Astrocyte of the cerebellum (primary cell): ENCODE measurements at regions not wholly inside any gene's neighbourhood (a gene's known extent, or its start where the extent isn't known, plus 50 kb on each side); places are given as distances from the start of the nearest gene placed in this dataset.
"Not testable (repeated sequence)": the region's sequence is repeated elsewhere in the genome, so short reads cannot be mapped to it uniquely, and the experiment has no call there.

ENCODE experiments used
- DNase-seq: peaks from one replicate; pipeline ENCODE4 v3.0.0-alpha.2; 2011; ENCODE audit warnings: low read depth
- H3K4me3 ChIP-seq: 2 replicates; pipeline ENCODE4 v1.5.1; 2011; ENCODE audit warnings: mild to moderate bottlenecking, low read depth, low read length, moderate library complexity
- CTCF ChIP-seq: IDR thresholded peaks from 2 replicates; pipeline ENCODE4 v1.5.1; 2012; ENCODE audit warnings: low read length, low read depth, moderate library complexity, mild to moderate bottlenecking; ENCODE audit errors: missing control alignments
- in situ Hi-C: cut with HindIII; loops from 2 replicates; pipeline ENCODE4 v1.10.0; 2017; ENCODE audit warnings: low sequenced_read_pairs

- no peak for TF ChIP-seq CTCF
- peak overlapping the region; percentile 48 for H3K4me3 ChIP-seq
- in situ Hi-C loops = no loop called here
- DNase-seq = no peak
Measured at GRCh38 chr10:46106410-46107255, 60.6 kb upstream of the MSMB start.

- H3K4me3 ChIP-seq, DNase-seq, in situ Hi-C loops: not testable (repeated sequence)
Measured at GRCh38 chr10:46108158-46108499, 62.1 kb upstream of the MSMB start.

DNA sequence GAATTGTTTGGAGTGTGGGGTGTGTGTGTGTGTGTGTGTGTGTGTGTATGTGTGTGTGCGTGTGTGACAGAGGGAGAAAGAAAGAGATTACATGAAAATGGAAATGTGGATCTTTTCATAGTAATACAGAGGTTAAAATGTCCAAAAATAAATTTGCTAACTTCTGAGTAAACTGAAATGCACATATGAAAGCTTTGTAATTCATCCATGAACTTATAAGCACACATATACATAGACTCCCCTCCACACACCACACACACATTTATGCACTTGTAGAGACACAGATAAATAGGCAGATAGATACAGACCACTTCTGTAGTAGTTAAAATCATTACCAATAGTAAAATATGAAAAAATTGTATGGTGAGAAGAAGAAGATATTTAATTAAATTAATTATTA is 108.2 kb upstream of the MSMB start:
- H3K4me3 ChIP-seq, in situ Hi-C loops, DNase-seq: not testable (repeated sequence)

DNA sequence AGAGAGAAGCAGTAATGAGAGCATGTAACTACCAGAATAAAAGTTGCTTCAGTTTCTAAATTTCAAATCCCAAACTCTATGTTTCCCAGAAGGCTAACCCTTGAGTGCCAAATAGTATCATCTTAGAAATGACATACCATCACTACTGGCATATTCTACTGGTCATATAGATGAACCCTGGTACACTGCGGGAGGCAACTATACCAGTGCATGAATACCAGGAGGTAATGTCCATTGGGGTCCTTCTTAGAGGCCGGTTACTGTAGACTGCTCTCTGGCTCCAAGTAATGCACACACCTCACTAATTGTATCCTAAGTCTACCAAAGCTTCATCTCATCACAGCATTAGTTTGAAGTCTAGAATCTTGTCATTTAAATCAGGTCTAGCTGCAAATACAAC is 108.6 kb upstream of the MSMB start:
- DNase-seq, H3K4me3 ChIP-seq, in situ Hi-C loops: not testable (repeated sequence)

GRCh38 chr10:46156866-46157265 is 110.8 kb upstream of the MSMB start:
- in situ Hi-C loops, H3K4me3 ChIP-seq, DNase-seq: not testable (repeated sequence)

GRCh38 chr10:46169736-46170135 is 117.1 kb upstream of the ANTXRL start:
- TF ChIP-seq CTCF = no peak
- H3K4me3 ChIP-seq = no peak overlapping the region
- in situ Hi-C loops = no loop called here
- DNase-seq = no peak

GRCh38 chr10:46170789-46171188 is 116.0 kb upstream of the ANTXRL start:
- TF ChIP-seq CTCF = no peak
- DNase-seq = no peak
- in situ Hi-C loops = no loop called here
- no peak overlapping the region for H3K4me3 ChIP-seq

DNA sequence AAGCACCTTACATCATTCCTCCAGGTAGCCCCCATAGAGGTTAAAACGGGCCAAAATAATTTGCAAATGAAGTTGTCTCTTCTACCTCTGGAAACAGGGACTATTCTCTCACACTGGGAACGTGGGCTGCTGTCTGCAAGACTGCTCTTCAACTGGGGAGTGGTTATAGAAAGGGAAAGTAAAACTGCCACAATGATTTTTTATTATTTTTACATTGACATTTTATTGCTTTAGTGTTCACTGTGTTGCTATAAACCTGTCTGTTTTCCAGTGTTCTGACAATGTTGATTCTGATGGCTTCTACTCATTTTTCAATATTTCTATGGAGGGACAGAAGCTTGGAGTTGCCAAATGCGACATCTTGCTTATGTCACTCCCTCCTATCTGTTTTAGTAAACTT is 115.1 kb upstream of the ANTXRL start:
- no peak for DNase-seq
- no peak for TF ChIP-seq CTCF
- no peak overlapping the region for H3K4me3 ChIP-seq
- in situ Hi-C loops = no loop called here

GRCh38 chr10:46175296-46175695 is 111.5 kb upstream of the ANTXRL start:
- in situ Hi-C loops = no loop called here
- DNase-seq = no peak
- no peak for TF ChIP-seq CTCF

More at GRCh38 chr10:46175296-46175695, 111.5 kb upstream of the ANTXRL start:
- H3K4me3 ChIP-seq = no peak overlapping the region
